HEK293T (cell line): ENCODE measurements at regions not wholly inside any gene's neighbourhood (a gene's known extent, or its start where the extent isn't known, plus 50 kb on each side); places are given as distances from the start of the nearest gene placed in this dataset.

Experiments used
- CTCF ChIA-PET: fragments of 350-600 bp; formaldehyde crosslinking; extraction: SDS; loops from one replicate; lab custom pipeline; 2021; ENCODE audit warnings: antibody characterized with exemption, inconsistent platforms; lab: Yijun Ruan, JAX
- POLR2A ChIA-PET: fragments of 350-600 bp; formaldehyde crosslinking; extraction: SDS; loops from one replicate; lab custom pipeline; 2020; ENCODE audit warnings: antibody characterized with exemption, inconsistent platforms; lab: Yijun Ruan, JAX
- DNase-seq: peaks from one replicate; pipeline ENCODE4 v3.0.0; 2012; ENCODE audit warnings: mixed read lengths; ENCODE audit errors: extremely low spot score
- ARNT ChIP-seq: fragments of 450-650 bp; IDR thresholded peaks from 2 replicates; pipeline ENCODE4 v1.6.1; 2017; ENCODE audit warnings: mild to moderate bottlenecking
- BHLHE40 ChIP-seq: fragments of 450-650 bp; IDR thresholded peaks from 2 replicates; pipeline ENCODE4 v1.6.1; 2016; ENCODE audit warnings: mild to moderate bottlenecking, moderate library complexity, borderline replicate concordance
- CTBP1 ChIP-seq: fragments of 450-650 bp; IDR thresholded peaks from 2 replicates; pipeline ENCODE4 v1.6.1; 2016; ENCODE audit warnings: borderline replicate concordance
- ELF4 ChIP-seq: fragments of 450-650 bp; IDR thresholded peaks from 2 replicates; pipeline ENCODE4 v1.6.1; 2017; ENCODE audit warnings: antibody characterized with exemption
- FOXA1 ChIP-seq: fragments of 450-650 bp; IDR thresholded peaks from 2 replicates; pipeline ENCODE4 v1.6.1; 2016; ENCODE audit warnings: mild to moderate bottlenecking
- FOXK2 ChIP-seq: fragments of 450-650 bp; IDR thresholded peaks from 2 replicates; pipeline ENCODE4 v1.6.1; 2016; ENCODE audit warnings: mild to moderate bottlenecking
- FOXM1 ChIP-seq: fragments of 450-650 bp; IDR thresholded peaks from 2 replicates; pipeline ENCODE4 v1.6.1; 2017; ENCODE audit warnings: mild to moderate bottlenecking, borderline replicate concordance
- HDGF ChIP-seq: fragments of 450-650 bp; IDR thresholded peaks from 2 replicates; pipeline ENCODE4 v1.6.1; 2017; ENCODE audit warnings: antibody characterized with exemption, borderline replicate concordance
- L3MBTL2 ChIP-seq: fragments of 450-650 bp; conservative IDR thresholded peaks from 2 replicates; pipeline ENCODE4 v1.6.1; 2016; ENCODE audit warnings: mild to moderate bottlenecking
- LEF1 ChIP-seq: fragments of 450-650 bp; IDR thresholded peaks from 2 replicates; pipeline ENCODE4 v1.6.1; 2017; ENCODE audit warnings: mild to moderate bottlenecking, borderline replicate concordance
- NFRKB ChIP-seq: fragments of 450-650 bp; IDR thresholded peaks from 2 replicates; pipeline ENCODE4 v1.6.1; 2016; ENCODE audit warnings: mild to moderate bottlenecking, moderate library complexity
- PKNOX1 ChIP-seq: fragments of 450-650 bp; IDR thresholded peaks from 2 replicates; pipeline ENCODE4 v1.6.1; 2016
- SP1 ChIP-seq: fragments of 450-650 bp; IDR thresholded peaks from 2 replicates; pipeline ENCODE4 v1.6.1; 2017
- SUZ12 ChIP-seq: fragments of 450-650 bp; IDR thresholded peaks from 2 replicates; pipeline ENCODE4 v1.6.1; 2016; ENCODE audit warnings: mild to moderate bottlenecking
- TARDBP ChIP-seq: fragments of 450-650 bp; IDR thresholded peaks from 2 replicates; pipeline ENCODE4 v1.6.1; 2016
- ZNF384 ChIP-seq: fragments of 450-650 bp; IDR thresholded peaks from 2 replicates; pipeline ENCODE4 v1.6.1; 2016

- TF ChIP-seq FOXA1 (no peak), ARNT (no peak), SUZ12 (no peak), ZNF384 (no peak), FOXM1 (no peak), FOXK2 (no peak), SP1 (no peak), CTBP1 (no peak), L3MBTL2 (no peak), NFRKB (no peak), HDGF (no peak), ELF4 (no peak), TARDBP (no peak), LEF1 (no peak)
- no peak for DNase-seq
- ChIA-PET CTCF (no interaction called here), POLR2A (no interaction called here)
Measured at GRCh38 chr12:58710901-58711300, 209.4 kb downstream of the LRIG3 start.

GRCh38 chr12:58711974-58712373 is 208.3 kb downstream of the LRIG3 start:
- POLR2A ChIA-PET: no interaction called here
- TF ChIP-seq FOXK2: no peak
- TF ChIP-seq L3MBTL2: no peak
- no peak for TF ChIP-seq CTBP1
- no peak for TF ChIP-seq ARNT
- TF ChIP-seq ZNF384: no peak
- no peak for DNase-seq
- CTCF ChIA-PET: no interaction called here

DNA sequence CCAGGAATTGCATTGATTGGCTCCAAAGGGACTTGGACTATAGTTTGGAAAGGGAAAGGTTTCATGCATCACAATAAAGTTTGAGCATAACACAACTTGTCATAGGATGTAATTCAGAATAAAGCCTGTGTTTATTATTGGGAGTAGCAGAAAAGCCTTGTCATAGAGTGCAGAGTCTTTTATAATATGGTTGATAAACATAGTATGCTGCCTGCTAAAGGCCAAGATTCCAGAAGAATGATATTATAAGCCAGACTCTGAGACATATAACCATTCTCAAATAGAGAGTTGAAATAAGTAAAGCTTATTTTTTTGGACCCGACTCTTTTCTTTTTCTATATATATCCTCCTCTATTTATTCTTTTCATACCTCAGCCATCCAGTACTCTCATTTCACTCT is 207.3 kb downstream of the LRIG3 start:
- POLR2A ChIA-PET: no interaction called here

DNA sequence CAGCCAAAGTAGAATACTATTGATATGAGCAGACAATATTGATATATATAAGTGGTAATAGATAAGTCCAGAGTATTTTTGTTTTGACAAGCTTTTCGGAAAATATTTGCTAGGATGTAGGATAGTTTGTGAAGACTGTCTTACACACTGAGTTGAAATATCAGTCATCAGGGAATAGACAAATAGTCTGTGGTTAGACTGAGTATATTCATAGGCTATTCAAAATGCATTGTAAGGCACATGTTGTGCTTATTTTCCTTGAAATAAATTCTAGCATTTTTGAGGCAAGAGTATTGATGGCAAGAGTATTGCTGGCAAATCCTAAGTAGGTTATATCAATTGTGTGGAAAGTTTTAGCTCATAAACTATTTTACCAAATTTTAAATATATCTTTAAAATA is 201.1 kb downstream of the LRIG3 start:
- DNase-seq: no peak
- TF ChIP-seq FOXK2 (no peak), SP1 (no peak), BHLHE40 (no peak)
- ChIA-PET CTCF (no interaction called here), POLR2A (no interaction called here)

More for the DNA sequence above, 207.3 kb downstream of the LRIG3 start:
- CTCF ChIA-PET: no interaction called here
- TF ChIP-seq SUZ12 (no peak), ARNT (no peak), CTBP1 (no peak), PKNOX1 (no peak), L3MBTL2 (no peak), ELF4 (no peak), LEF1 (no peak), HDGF (no peak), FOXM1 (no peak), TARDBP (no peak), FOXA1 (no peak)
- DNase-seq: no peak

GRCh38 chr12:58720421-58720820 is 199.9 kb downstream of the LRIG3 start:
- ChIA-PET CTCF (no interaction called here), POLR2A (no interaction called here)
- TF ChIP-seq CTBP1: no peak
- TF ChIP-seq BHLHE40: no peak
- TF ChIP-seq FOXA1: no peak
- TF ChIP-seq ELF4: no peak
- TF ChIP-seq SP1: no peak
- no peak for TF ChIP-seq L3MBTL2
- no peak for TF ChIP-seq PKNOX1
- no peak for TF ChIP-seq NFRKB
- TF ChIP-seq ZNF384: no peak
- TF ChIP-seq TARDBP: no peak
- no peak for DNase-seq

GRCh38 chr12:58725400-58726105 is 194.8 kb downstream of the LRIG3 start:
- no peak for DNase-seq
- ChIA-PET CTCF (no interaction called here), POLR2A (no interaction called here)
- TF ChIP-seq FOXK2 (no peak), SUZ12 (no peak), ZNF384 (no peak), LEF1 (no peak), FOXM1 (no peak), BHLHE40 (no peak), CTBP1 (no peak), FOXA1 (no peak), ELF4 (no peak), NFRKB (no peak), SP1 (no peak), TARDBP (no peak), L3MBTL2 (no peak), ARNT (no peak), HDGF (no peak), PKNOX1 (no peak)

GRCh38 chr12:58727521-58727920 is 192.8 kb downstream of the LRIG3 start:
- DNase-seq: no peak
- TF ChIP-seq NFRKB (no peak), HDGF (no peak), BHLHE40 (no peak), ZNF384 (no peak), L3MBTL2 (no peak), FOXA1 (no peak), FOXM1 (no peak)
- POLR2A ChIA-PET: no interaction called here
- CTCF ChIA-PET: no interaction called here
